Hematopoietic multipotent progenitor cell (in vitro differentiated cells): ENCODE measurements at regions not wholly inside any gene's neighbourhood (a gene's known extent, or its start where the extent isn't known, plus 50 kb on each side); places are given as distances from the start of the nearest gene placed in this dataset.

Experiments used
- DNase-seq, 3 donors: peaks; one replicate each; pipeline ENCODE4 v3.0.0-alpha.2; 2011 to 2015; ENCODE audit warnings: low read depth in 2 of 3, low spot score in 2 of 3

- DNase-seq, result no peak
Measured at GRCh38 chr2:228263156-228263555, 81.7 kb upstream of the SPHKAP start.

GRCh38 chr2:228261546-228261945 lies 80.1 kb upstream of the SPHKAP start:
- no peak for DNase-seq

GRCh38 chr2:228257379-228257778 lies 75.9 kb upstream of the SPHKAP start:
- DNase-seq, result no peak

- no peak for DNase-seq
Measured at GRCh38 chr2:228253752-228254151, 72.3 kb upstream of the SPHKAP start.

GRCh38 chr2:228247335-228247734 lies 65.8 kb upstream of the SPHKAP start:
- no peak for DNase-seq

GRCh38 chr2:228245601-228246000 lies 64.1 kb upstream of the SPHKAP start:
- DNase-seq, result no peak

- DNase-seq, result no peak
Measured at GRCh38 chr2:228242591-228242990, 61.1 kb upstream of the SPHKAP start.

- DNase-seq, result no peak
Measured at GRCh38 chr2:228239907-228240561, 58.5 kb upstream of the SPHKAP start.

GRCh38 chr2:228239207-228239906 lies 57.9 kb upstream of the SPHKAP start:
- DNase-seq, result no peak
